Hematopoietic multipotent progenitor cell treated with erythropoietin and hydrocortisone succinate and interleukin-3 and kit ligand, for 15 days (in vitro differentiated cells): ENCODE measurements at regions not wholly inside any gene's neighbourhood (a gene's known extent, or its start where the extent isn't known, plus 50 kb on each side); places are given as distances from the start of the nearest gene placed in this dataset.
"Not testable (repeated sequence)": the region's sequence is repeated elsewhere in the genome, so short reads cannot be mapped to it uniquely, and the experiment has no call there.

Source experiments
- DNase-seq: peaks from one replicate; pipeline ENCODE4 v3.0.0-alpha.2; 2015; ENCODE audit warnings: low spot score

DNA sequence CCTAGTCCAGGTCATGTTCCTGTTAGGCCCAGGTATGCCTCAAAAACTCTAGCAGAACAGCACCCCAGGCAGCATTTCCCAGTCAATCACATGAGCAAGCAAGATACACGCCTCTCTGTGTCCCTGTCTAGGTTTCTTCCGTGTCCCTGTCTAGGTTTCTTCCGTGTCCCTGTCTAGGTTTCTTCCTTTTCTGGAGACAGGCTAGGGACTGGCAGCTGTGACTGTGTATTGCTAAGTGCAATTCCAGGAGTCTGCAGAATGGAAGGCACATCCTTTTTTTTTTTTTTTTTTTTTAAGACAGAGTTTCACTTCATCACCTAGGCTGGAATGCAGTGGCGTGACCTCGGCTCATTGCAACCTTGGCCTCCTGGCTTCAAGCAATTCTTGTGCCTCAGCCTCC lies 77.6 kb downstream of the SETD4 start:
- DNase-seq: no peak

DNA sequence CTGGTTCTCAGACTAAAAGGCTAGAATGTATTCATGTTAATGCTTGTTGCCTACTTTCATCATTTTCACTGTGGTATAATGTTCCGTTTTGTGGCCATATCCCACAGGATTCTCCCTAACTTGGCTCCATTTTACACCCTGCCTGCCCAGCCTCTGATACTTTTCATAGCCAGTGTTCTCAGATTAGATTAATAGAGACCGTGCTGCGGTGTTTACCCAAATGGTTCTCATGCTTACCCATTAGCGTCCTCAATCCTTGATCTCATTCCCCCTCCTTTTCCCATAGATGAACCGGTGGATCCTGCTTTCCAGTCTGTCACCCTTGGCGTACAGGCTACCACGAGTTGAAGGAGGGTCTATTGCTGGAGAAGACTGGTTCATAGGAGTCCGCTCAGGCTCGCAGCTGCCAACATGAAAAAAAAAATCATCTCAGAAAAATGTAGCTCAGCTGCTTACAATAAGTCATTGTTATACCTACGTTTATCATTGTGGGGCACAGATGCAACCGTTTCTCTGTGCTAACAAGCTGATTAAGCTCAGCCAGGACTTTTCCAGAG lies 78.7 kb downstream of the SETD4 start:
- DNase-seq: no peak

DNA sequence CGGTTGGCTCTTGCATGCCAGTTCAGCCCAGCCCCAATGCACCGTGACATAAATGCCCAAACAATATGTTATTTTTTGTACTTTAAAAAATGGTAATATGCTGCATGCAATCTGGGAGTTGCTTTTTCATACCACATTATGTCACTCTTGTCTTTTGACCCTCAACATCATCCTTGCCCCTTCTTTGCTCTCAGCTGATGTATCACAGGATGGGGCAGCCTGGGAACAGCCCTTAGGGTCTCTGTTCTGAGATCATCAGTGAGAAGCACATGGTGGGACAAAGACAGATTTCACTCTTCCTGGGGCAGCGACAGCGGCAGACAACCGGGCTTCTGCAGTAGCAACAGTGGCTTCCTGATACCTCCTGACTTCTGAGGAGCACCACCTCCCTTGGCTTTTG lies 79.5 kb downstream of the SETD4 start:
- DNase-seq: no peak

- not testable (repeated sequence) for DNase-seq
Observed at GRCh38 chr21:35977860-35978259, 82.5 kb downstream of the SETD4 start.

- no peak for DNase-seq
Observed at GRCh38 chr21:35976929-35977328, 83.4 kb downstream of the SETD4 start.

DNA sequence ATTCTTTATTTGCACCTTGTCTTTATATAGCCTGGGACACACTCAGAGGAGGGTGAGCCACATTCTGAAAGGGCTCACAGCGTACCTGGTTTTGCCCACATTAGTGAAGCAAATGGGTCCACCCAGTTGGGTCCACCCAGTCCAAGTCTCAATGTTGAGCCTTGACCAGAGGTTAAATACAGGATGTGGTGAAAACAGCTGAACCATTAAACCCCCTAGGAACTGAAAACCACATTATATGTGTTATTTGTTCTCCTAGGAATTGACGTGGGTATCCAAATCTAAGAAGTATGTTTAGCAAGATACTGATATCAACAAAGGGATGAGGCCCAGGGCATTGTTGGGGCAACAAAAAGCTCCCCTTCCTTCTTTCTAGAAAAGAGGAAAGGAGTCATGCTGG lies 83.8 kb downstream of the SETD4 start:
- DNase-seq: no peak

DNA sequence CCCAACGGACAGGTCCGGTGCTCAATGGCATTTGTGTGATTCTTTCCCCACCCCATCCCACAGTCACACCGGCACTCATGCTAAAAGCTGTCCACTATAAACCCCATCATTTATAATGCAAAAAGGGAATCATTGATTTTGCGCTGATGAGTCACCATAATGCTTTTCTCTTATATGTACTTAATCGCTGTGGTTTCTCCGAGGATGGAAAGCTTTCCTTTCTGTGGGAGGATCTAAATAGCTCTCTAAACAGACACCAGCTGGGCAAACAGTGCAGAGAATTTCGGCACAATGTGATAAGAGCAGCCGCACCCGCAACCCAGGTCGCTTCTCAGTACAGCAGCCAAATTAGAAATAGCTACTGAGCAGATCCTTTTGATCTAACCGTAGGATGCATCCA lies 85.6 kb downstream of the SETD4 start:
- no peak for DNase-seq

DNA sequence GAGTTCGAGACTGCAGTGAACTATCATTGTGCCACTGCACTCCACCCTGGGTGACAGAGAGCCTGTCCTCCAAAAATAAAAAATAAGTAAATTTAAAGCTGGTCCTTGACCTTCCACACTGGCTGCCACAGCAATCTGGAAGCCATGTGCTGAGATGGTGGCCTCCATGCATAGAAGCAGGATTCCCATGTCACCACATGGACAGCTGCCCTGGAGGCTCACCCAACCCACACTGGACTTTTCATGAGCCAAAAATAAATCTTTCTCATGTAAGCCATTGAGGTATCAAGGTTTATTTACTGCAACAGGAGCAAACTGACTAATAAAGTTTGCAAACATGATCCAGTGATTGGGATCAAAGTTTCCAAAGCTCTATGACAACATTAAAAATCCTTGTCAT lies 88.5 kb downstream of the SETD4 start:
- no peak for DNase-seq

- no peak for DNase-seq
Observed at GRCh38 chr21:35969281-35969680, 91.0 kb downstream of the SETD4 start.

GRCh38 chr21:35968564-35968963 lies 91.8 kb downstream of the SETD4 start:
- DNase-seq: no peak

DNA sequence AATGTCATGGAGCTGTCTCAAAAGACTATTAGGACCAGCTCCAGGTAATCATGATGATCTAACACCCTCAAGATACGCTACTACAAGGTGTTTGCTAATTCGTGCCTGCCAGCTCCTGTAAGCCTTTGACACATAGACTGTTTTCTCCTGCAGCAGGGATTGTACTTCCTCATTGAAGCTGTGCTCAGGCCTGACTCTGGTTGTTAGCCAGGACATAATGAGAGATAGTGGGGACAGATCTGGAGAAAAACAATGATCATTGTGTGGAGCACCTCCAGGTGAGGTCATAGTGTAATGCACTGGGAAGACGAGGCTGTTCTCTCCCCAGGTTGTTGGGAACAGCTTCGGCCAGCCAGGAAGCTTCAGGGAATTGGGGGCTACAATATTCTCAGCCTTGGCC lies 94.6 kb downstream of the SETD4 start:
- DNase-seq: no peak

GRCh38 chr21:35963920-35964451 lies 96.3 kb downstream of the SETD4 start:
- DNase-seq: no peak

- no peak for DNase-seq
Observed at GRCh38 chr21:35962917-35963316, 97.4 kb downstream of the SETD4 start.

GRCh38 chr21:35954066-35954465 lies 106.3 kb downstream of the SETD4 start:
- no peak for DNase-seq

GRCh38 chr21:35953597-35953996 lies 106.7 kb downstream of the SETD4 start:
- DNase-seq: no peak

GRCh38 chr21:35952651-35953340 lies 107.5 kb downstream of the SETD4 start:
- DNase-seq: no peak

DNA sequence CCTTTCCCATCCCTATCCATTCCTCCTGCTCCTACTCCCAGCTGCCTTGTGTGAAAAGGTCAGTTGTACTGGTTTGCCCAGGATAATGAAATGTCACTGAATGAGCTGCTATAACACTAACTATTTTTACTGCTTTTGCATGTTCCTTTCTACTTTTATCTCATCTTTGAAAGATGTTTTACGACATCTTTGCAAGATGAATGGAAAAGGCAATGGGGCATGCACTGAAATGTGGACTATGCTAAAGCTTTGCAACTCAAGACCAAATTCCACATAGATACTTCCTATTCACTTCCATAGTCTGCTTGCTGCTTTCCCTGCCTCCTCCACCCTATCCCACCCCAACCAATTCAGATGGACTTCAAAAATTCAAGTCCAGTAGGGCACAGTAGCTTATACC lies 111.3 kb downstream of the SETD4 start:
- DNase-seq: no peak

GRCh38 chr21:35945089-35945671 lies 115.1 kb downstream of the SETD4 start:
- peak; percentile 26 for DNase-seq

DNA sequence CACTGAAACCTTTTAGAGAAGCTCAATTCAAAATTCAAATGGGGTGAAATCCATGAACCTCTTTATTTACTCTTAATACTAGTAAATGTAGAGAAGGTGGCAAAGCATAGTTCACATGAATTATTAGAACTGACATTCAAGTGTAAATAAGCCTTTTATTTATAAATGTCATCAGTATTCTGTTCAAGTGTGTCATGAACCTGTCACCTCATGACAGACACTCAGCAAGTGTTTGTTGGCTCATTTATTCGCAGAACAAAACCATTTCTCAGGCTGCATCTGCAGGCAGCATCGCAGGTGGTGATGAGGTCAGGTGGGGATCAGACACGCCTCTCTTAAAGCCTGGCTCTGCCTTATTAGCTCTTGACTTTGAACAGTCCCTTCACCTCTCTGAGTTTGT lies 116.6 kb downstream of the SETD4 start:
- DNase-seq: no peak

GRCh38 chr21:35942211-35943144 lies 117.8 kb downstream of the SETD4 start:
- DNase-seq: no peak

- DNase-seq: peak; percentile 30
Observed at GRCh38 chr21:35940074-35940927, 120.0 kb downstream of the SETD4 start.
